ENCODE measurements at regions not wholly inside any gene's neighbourhood (a gene's known extent, or its start where the extent isn't known, plus 50 kb on each side); places are given as distances from the start of the nearest gene placed in this dataset.

GRCh38 chr6:43840490-43841218 is 70.6 kb downstream of the VEGFA start:
- no peak for DNase-seq

DNA sequence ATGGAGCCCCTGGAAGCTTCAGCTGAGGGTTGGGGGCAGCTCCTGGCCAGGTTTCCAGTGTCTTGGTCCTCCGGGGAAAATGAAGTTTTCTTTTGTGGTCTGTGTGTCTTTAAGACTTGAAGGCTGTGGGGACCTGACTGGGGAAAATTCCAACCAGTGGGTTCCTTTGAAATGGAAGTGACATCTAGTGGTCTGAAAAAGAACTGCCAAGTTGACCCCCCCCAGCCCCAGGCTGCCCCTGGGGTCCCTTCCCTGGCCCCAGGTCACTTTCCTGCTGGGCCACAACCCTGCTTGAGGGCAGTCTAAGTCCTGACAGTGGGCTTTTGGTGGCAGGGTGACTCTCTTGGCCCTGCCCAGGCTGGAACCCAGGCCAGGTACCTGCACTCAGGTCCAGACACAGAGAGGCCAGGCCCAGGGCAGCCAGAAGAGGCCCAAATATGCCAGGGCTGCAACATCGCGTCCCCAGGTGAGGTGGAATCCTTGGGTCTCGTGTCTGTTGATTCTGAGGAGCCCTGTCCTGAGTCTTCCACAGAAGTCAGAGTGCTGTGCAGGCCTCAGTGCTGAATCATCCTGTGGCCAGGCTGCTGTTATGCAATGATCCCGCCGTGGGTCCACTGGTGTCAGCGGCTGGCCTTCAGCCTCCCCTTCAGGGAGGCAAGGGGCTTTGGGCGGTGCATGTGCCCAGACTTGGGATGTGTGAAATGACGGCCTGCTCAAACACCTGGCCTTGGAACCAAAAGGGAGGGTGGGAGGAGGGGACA is 68.4 kb downstream of the VEGFA start:
- DNase-seq, result peak; percentile 8 to 33

- DNase-seq, result no peak
Observed at GRCh38 chr6:43837507-43837906, 67.5 kb downstream of the VEGFA start.

DNA sequence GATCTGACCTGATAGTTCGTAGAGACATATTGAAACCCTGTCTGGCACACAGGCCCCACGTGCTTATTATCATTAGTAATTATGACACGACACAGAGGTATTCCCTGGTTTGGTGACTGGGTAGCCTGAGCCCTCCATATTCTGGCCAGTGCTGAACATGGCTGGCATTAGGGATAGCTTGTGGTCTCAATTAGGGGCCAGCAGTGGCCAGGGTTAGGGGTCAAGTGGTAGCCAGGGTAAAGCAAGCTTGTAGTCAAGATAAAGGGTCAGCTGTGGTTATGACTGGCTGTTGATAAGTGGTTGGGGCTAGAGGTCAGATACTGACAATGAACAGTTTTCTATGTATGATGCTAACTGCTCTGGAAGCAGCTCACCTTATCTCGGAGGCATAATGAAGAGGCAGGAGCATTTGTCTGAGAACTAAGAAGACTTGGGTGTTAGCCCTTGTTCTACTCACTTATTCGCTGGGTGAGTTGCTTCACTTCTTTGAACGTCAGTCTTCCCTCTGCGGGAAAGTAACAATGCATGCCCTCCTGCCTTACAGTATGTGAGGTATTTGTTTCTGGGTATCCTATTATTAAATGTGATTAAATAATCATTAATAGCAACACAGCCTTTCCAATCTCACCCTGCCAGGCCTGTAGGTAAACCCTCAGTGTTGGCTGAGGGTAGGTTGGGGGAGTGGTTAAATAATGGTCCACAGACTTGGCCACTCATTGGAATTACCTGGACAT is 66.7 kb downstream of the VEGFA start:
- DNase-seq, result no peak

Data from bone marrow (tissue), 2 donors.